PFSK-1 (cell line): ENCODE measurements at regions not wholly inside any gene's neighbourhood (a gene's known extent, or its start where the extent isn't known, plus 50 kb on each side); places are given as distances from the start of the nearest gene placed in this dataset.

Source experiments
- FOXP2 ChIP-seq: optimal IDR thresholded peaks from 2 replicates; pipeline ENCODE3; 2011; ENCODE audit warnings: borderline replicate concordance, control low read depth, inconsistent platforms; ENCODE audit not compliant: insufficient read depth; ENCODE audit errors: extremely low read length, extremely low read depth
- POLR2AphosphoS5 ChIP-seq: IDR thresholded peaks from 2 replicates; pipeline ENCODE4 v1.6.1; 2012; ENCODE audit warnings: low read depth, mild to moderate bottlenecking, control low read depth, low read length, moderate library complexity
- SIN3A ChIP-seq: IDR thresholded peaks from 2 replicates; pipeline ENCODE4 v1.6.1; 2012; ENCODE audit warnings: mild to moderate bottlenecking, low read length, moderate library complexity, borderline replicate concordance; ENCODE audit not compliant: insufficient read depth
- TAF1 ChIP-seq: IDR thresholded peaks from 2 replicates; pipeline ENCODE4 v1.6.1; 2012; ENCODE audit warnings: low read length, control low read depth, borderline replicate concordance; ENCODE audit not compliant: insufficient read depth
- TF ChIP-seq, protein P1 (sequence below), 2 experiments: IDR thresholded peaks; 2 replicates each; pipeline versions ENCODE4 v1.6.1 to v1.8.0; 2011 to 2012; ENCODE audit warnings: low read depth in 2 of 2, low read length in 2 of 2, control low read depth in 1 of 2, inconsistent platforms in 1 of 2, mild to moderate bottlenecking in 1 of 2, moderate library complexity in 1 of 2; ENCODE audit not compliant: insufficient read depth in 1 of 2

DNA sequence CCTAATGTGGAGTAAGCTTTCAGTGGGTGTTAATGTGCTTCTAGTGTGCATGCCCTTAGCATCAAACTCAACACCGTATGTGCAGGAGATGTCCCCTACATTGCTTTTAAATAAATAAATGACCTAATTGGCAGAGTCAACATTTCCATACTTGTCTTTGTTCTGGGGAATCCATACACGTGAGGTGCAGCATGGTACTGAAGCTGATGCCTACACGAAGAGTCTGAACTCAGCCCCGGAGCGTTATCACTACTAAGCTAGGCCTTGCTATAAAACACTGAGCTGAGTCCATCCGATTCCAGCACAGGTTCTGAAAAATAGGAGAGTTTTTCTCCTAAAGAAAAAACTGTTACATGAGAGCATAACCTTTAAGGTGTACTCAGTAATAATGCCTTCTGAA is 125.0 kb upstream of the DYRK2 start:
- TF ChIP-seq FOXP2 (no peak), POLR2AphosphoS5 (no peak), SIN3A (no peak), TAF1 (no peak)
- TF ChIP-seq, protein P1, sequence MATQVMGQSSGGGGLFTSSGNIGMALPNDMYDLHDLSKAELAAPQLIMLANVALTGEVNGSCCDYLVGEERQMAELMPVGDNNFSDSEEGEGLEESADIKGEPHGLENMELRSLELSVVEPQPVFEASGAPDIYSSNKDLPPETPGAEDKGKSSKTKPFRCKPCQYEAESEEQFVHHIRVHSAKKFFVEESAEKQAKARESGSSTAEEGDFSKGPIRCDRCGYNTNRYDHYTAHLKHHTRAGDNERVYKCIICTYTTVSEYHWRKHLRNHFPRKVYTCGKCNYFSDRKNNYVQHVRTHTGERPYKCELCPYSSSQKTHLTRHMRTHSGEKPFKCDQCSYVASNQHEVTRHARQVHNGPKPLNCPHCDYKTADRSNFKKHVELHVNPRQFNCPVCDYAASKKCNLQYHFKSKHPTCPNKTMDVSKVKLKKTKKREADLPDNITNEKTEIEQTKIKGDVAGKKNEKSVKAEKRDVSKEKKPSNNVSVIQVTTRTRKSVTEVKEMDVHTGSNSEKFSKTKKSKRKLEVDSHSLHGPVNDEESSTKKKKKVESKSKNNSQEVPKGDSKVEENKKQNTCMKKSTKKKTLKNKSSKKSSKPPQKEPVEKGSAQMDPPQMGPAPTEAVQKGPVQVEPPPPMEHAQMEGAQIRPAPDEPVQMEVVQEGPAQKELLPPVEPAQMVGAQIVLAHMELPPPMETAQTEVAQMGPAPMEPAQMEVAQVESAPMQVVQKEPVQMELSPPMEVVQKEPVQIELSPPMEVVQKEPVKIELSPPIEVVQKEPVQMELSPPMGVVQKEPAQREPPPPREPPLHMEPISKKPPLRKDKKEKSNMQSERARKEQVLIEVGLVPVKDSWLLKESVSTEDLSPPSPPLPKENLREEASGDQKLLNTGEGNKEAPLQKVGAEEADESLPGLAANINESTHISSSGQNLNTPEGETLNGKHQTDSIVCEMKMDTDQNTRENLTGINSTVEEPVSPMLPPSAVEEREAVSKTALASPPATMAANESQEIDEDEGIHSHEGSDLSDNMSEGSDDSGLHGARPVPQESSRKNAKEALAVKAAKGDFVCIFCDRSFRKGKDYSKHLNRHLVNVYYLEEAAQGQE (IDR thresholded peaks at IDR 0.05; ENCODE audit: insufficient read depth in 1 of 2, low read depth in 2 of 2, low read length in 2 of 2): no peak

DNA sequence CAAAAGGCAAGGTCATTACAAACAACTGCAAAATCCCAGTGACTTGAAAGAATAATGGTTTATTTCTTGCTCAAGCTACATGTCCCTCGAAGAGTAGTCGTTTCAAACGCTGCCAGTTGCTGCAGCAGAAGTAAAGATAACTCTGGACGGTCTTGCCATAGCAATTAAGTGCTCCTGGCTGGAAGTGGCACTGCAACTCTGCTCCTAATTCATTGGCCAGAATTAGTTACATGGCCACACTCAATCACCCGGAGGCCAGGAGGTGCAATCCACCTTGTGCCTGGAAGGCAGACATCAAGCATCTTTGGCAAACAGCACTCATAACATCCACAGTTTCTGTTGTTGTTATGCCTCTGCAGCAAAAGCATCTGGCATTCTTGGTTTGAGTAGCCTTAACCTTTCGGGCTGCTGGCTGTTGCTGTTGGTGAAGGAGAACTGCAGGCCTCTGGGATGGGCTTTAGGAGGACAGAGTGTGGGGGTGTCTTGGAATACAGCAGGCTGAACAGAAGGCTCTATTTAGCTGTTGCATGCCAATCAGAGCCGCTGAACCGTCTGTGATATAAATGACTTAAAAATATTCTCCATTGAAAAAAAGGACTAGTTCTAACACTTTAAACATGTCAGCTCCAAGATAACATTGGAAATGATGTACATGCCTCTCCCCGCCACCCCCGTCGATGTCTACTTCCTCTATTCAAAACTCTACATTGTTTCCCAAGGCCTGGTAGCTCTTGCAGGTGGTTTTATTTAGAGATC is 123.5 kb upstream of the DYRK2 start:
- TF ChIP-seq TAF1 (no peak), FOXP2 (no peak), SIN3A (no peak), POLR2AphosphoS5 (no peak)
- TF ChIP-seq, protein P1 (IDR thresholded peaks at IDR 0.05; ENCODE audit: insufficient read depth in 1 of 2, low read depth in 2 of 2, low read length in 2 of 2): no peak

DNA sequence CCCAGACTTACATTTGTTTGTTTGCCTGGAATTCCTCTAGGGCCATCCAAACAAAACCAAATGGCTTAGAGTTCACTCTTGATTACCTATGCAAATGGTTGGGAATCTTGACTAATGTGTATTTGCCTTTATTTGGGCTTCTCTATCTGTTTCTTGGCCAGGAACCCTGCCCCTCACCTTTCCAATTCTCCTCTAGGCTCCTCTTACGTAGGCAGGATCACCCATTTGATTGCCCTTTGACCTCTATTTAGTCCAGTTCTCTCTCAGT is 123.0 kb upstream of the DYRK2 start:
- TF ChIP-seq FOXP2 (no peak), TAF1 (no peak), POLR2AphosphoS5 (no peak), SIN3A (no peak)
- TF ChIP-seq, protein P1 (IDR thresholded peaks at IDR 0.05; ENCODE audit: insufficient read depth in 1 of 2, low read depth in 2 of 2, low read length in 2 of 2): no peak

DNA sequence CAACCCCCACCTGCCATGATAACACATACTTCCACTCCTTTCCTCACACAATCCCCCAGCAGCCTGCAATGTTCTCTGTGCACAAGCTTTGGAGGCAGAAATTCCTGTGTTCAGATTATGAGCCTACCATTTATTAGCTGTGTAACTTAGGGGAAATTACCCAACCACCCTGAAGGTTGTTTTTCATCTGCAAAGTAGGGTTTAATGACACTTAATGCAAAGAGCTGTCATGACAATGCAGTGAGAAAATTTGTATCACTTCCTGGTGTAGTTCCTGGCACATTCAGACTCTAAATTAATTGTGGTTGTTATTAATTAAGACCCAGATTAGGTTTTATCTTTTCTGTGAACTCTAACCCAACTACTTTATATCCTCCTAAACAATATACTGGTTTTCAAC is 122.4 kb upstream of the DYRK2 start:
- no peak for TF ChIP-seq SIN3A
- no peak for TF ChIP-seq POLR2AphosphoS5
- no peak for TF ChIP-seq FOXP2
- TF ChIP-seq, protein P1 (IDR thresholded peaks at IDR 0.05; ENCODE audit: insufficient read depth in 1 of 2, low read depth in 2 of 2, low read length in 2 of 2): no peak
- no peak for TF ChIP-seq TAF1

DNA sequence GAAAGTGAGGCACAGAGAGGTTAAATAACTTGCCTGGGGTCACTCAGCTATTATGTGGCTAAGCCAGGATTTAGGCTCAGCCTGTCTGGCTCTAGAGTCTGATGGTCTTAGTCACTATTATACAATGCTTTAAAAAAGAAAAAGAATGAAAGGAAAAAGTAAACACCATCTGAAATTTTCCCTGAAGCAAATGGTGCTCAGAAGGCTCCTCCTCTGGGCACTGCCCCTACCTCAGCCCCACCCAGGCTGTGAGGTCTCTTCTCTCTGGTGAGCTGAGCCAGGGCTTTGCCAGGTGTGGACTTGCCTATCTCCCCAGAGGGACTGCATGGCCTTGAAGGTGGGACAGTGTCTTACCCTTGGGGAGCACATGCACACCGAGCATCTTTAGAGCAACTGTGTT is 117.5 kb upstream of the DYRK2 start:
- no peak for TF ChIP-seq SIN3A
- TF ChIP-seq TAF1: no peak
- TF ChIP-seq POLR2AphosphoS5: no peak
- TF ChIP-seq, protein P1 (IDR thresholded peaks at IDR 0.05; ENCODE audit: insufficient read depth in 1 of 2, low read depth in 2 of 2, low read length in 2 of 2): no peak
- TF ChIP-seq FOXP2: no peak
